Hematopoietic multipotent progenitor cell treated with erythropoietin and hydrocortisone succinate and interleukin-3 and kit ligand, for 4 days (in vitro differentiated cells): ENCODE measurements at regions not wholly inside any gene's neighbourhood (a gene's known extent, or its start where the extent isn't known, plus 50 kb on each side); places are given as distances from the start of the nearest gene placed in this dataset.
"Not testable (repeated sequence)": the region's sequence is repeated elsewhere in the genome, so short reads cannot be mapped to it uniquely, and the experiment has no call there.

Experiments used
- DNase-seq: peaks from one replicate; pipeline ENCODE4 v3.0.0-alpha.2; 2015

GRCh38 chr3:69480986-69481385 is 95.1 kb upstream of the FRMD4B start:
- not testable (repeated sequence) for DNase-seq

DNA sequence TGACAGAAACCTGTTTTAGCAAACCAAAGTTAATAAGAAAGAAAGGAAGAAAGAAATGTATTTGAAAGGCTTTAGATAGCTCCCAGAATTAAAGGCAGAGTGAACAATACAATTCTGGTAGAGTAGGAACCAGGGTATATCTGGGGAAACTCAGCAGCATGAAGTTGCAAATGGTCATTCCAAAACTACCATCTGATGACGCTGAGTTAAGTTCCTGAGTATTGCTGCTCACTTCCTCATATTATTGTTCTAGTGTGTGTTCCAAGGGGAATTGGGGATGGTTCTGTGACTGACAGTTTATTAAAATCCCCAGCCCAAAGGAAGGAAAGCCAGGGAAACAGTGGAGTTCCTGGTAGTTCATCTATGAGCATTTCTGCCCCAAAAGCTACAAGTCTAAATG is 88.3 kb upstream of the FRMD4B start:
- no peak for DNase-seq

DNA sequence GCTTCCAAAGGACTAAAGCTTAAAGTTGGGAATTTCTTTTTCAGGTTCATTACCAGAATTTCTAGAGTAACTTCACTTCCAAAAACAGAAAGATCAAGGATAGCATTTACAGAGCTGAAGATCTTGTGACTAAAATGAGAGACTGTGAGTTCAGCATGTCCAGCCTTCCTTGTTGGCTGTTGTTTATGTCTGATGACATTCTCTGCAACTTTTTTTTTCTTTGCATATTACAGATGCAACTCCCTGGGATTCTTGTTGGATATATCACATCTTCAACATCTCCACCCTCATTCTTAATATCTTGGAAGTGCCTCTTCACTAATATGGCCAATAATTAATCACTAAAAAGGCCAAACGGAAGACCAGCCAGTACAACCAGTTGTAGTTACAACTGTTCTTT is 86.2 kb upstream of the FRMD4B start:
- no peak for DNase-seq

DNA sequence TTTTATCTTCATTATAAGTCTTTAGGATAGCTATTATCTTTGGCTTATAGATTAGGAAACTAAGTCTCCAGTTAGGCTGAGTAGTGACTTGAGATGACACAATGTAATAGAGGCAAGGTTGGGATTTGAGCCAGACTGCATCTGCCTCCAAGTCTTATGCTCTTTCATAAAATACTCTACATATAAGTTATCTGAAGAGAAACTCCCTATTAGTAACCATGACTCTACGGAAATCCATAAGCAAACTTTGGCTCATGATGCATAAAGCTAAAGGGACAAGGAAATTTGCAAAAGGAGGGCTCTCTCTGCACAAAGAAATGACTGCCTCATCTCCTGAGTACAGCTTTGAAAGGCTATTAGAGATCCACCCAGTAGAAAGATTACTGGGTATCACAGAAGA is 77.6 kb upstream of the FRMD4B start:
- DNase-seq, result no peak

DNA sequence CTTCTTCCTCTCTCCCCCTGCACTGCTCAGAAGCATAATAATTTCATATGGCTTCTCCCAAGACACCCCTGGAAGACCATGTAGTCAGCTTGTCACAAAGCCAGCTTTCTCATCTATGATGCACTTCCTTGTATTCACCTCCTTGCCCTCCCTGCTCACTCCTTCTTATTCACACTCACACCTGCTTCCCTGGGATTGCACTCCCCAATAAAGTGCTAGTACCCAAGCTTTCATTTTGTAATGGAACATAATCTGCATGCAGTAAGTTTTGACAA is 76.9 kb upstream of the FRMD4B start:
- DNase-seq, result no peak

- DNase-seq, result no peak
Observed at GRCh38 chr3:69462022-69462825, 76.3 kb upstream of the FRMD4B start.

DNA sequence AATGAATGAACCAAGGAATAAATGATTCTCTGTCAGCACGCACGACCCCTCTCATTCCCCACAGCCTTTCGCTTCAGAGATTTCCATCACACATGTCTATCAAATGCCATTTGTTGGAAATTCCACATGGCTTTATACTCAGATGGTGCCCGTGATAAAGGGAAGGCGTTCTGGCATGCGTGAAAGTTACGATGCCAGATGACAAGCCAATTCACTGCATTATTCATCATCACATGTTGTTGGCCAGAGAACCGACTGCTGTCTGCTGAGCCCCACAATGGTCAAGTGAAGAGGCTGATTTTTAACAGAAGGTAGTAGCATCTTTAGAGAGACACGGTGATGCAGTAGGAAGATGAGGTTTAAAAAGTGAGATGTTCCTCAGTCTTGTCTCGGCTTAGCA is 74.1 kb upstream of the FRMD4B start:
- DNase-seq, result no peak

DNA sequence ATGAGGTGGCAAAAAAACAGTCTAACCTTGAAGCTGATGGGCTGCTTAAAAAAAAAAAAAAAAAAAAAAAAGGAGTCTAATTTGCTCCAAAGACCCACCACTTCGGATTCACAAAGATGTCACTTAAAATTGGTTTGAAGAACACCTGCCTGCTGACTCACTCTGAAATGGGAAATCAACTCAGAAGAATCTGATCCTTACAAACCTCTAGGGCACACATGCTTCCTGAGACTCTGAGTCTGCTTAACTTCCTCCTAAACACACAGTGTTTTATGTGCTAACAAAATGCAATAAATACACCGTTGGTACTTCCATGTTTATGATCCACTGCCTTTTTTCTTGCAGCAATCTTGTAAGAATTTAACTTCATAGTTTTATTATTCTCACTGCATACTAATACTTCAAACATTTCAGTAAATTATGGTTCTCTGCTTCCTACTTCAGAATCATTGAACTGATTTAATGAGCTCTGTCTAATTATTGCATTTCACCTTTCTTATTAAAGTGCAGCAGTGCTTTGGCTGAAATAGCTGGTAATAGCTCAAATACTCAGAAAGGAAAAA is 73.0 kb upstream of the FRMD4B start:
- DNase-seq, result peak; percentile 76

DNA sequence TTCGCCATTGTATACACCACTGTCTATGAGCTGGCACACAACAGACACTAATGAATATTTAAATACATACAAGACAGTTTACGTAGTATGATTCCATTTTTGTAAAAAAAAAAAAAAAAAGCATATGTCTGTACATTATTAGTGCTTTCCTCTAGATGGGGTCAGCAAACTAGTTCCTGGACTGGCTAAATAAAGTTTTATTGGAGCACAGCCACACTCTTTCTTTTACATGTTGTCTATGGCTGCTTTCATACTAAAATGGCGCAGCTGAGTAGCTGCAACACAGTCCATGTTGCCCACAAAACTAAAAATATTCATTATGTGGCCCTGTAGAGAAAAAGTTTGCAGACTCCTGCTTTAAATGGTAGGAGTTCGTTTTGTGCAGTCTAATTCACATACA is 70.7 kb upstream of the FRMD4B start:
- no peak for DNase-seq

DNA sequence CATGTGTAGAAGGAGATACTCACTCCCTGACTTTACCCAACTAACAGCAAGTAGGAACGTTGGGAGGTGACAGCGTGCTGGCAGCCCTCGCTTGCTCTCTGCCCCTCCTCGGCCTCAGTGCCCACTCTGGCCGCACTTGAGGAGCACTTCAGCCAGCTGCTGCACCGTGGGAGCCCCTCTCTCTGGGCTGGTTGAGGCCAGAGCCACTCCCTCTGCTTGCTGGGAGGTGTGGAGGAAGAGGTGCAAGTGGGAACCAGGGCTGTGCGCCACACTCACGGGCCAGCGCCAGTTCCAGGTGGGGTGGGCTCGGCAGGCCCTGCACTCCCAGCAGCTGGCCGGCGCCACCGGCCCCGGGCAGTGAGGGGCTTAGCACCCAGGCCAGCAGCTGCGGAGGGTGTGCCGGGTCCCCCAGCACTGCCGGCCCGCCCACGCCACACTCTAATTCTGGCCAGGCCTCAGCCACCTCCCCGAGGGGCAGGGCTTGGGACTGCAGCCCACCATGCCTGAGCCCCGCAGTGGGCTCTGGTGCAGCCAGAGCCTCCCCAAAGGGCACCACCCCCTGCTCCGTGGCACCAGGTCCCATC is 68.4 kb upstream of the FRMD4B start:
- DNase-seq, result no peak

- no peak for DNase-seq
Observed at GRCh38 chr3:69452295-69452694, 66.4 kb upstream of the FRMD4B start.

GRCh38 chr3:69451594-69451993 is 65.7 kb upstream of the FRMD4B start:
- DNase-seq, result peak; percentile 57

DNA sequence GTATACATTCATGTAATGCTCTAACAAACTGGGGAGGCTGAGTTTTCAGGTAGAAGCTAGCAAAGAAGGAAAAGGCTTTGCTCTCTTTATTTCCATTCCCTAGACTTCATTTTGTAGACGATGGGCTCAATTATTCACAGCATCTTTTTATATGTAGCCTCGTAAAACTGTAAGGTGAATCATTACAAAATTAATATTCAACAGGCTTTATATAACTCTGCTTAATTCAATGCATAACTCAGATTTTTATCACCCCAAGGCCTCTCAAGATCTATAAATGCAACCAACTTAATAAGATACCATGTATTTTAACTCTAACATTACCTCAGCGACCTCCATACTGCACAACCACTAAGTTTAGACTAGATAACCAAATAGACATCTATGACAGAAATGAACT is 63.0 kb upstream of the FRMD4B start:
- no peak for DNase-seq

DNA sequence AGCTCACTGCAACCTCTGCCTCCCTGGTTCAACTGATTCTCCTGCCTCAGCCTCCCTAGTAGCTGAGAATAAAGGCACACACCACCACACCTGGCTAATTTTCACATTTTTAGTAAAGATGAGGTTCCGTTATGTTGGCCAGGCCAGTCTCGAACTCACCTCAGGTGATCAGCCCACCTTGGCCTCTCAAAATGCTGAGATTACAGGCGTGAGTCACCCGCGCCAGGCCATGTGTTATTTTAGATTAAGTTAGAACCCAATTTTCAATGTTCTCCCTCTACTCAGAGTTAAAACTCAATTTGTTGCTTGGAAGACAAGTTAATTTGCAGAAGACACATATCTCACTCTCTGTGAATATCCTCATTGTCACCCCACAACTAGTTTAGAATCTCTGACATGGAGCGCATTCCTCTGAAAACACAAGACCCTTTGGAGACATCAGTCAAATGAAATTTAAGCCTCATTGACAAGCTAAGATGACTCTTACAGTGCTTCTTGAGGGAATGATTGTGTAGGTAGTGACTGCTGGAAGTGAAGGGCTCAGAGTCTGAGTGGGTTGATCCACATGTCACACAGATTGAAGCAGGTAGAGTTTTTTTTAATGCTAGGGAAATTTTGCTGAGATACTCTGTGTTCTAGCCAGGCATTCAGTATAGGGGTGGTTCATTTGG is 60.6 kb upstream of the FRMD4B start:
- DNase-seq, result no peak

DNA sequence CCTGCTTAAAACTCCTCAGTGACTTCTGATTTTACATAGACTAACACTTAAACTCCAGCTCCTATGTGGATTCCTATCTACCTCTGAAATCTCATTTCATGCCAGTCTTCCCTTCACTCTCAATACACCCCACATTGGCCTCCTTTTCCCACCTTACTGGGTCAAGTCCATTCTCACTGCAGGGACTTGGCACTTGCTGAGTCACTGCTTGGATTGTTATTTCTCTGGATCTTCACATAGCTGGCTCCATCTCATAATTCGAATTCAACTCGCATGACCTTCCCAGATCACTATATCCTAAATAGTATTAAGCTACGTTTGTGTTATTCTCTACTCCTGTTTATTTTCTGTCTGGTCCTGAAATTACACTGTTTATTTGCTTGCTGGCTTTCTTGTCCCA is 59.6 kb upstream of the FRMD4B start:
- DNase-seq, result no peak

- DNase-seq, result no peak
Observed at GRCh38 chr3:69445024-69445423, 59.1 kb upstream of the FRMD4B start.

DNA sequence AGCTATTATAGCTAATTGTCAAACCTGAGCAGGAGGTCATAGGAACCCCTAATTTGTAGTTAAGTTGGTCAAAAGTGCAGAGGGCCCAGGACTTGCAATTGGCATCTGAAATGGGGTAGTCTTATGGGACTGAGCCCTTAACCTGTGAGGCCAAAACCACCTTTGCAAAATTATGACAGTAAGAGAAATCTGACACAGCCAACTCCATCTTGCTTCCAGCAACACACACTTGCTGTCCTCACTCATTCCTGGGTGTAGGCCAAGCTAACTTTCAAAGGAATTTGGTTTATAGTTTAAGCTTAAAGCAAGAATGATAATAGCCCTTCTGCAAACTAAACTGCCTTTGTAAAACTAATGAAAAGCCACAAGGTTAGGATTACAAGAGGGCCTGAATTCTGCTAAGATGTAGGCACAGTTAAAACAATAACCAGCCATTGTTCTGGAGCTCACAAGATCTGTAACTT is 57.6 kb upstream of the FRMD4B start:
- no peak for DNase-seq

- DNase-seq, result no peak
Observed at GRCh38 chr3:69442771-69443311, 57.0 kb upstream of the FRMD4B start.

GRCh38 chr3:69441732-69442131 is 55.8 kb upstream of the FRMD4B start:
- no peak for DNase-seq

- no peak for DNase-seq
Observed at GRCh38 chr3:69441040-69441439, 55.2 kb upstream of the FRMD4B start.

GRCh38 chr3:69439643-69440270 is 53.9 kb upstream of the FRMD4B start:
- peak; percentile 72 for DNase-seq

DNA sequence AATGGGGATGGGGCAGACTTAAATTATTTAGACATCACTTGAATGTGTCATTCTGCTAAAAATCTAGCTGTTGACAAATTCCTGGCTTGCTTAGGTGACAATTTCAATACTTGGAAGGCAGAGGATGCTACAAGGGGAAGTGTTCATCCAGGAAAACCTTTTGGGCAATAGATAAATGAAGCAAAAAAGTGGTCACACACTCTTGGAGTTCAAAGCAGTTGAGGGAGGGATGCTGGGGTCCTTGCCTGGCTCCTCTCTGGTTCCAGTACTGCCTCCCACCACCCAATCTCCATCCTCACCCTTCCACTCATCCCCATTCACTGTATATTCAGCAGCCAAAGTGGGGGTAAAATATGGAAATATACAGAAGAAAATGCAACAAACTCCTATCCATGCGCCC is 52.6 kb upstream of the FRMD4B start:
- DNase-seq, result no peak
